HG03064 (cell line): ENCODE measurements at regions not wholly inside any gene's neighbourhood (a gene's known extent, or its start where the extent isn't known, plus 50 kb on each side); places are given as distances from the start of the nearest gene placed in this dataset.

Experiments used
- ATAC-seq: cut with Tn5 transposase; IDR thresholded peaks from one replicate; pipeline ENCODE4 v1.9.1; 2021; ENCODE audit warnings: low read depth; ENCODE audit not compliant: unreplicated experiment

- ATAC-seq, result no peak
Observed at GRCh38 chr4:44056721-44057151, 391.9 kb downstream of the KCTD8 start.

- ATAC-seq, result no peak
Observed at GRCh38 chr4:44070843-44071242, 377.8 kb downstream of the KCTD8 start.

- ATAC-seq, result no peak
Observed at GRCh38 chr4:44071959-44072955, 376.4 kb downstream of the KCTD8 start.

- ATAC-seq, result no peak
Observed at GRCh38 chr4:44086753-44087152, 361.9 kb downstream of the KCTD8 start.

DNA sequence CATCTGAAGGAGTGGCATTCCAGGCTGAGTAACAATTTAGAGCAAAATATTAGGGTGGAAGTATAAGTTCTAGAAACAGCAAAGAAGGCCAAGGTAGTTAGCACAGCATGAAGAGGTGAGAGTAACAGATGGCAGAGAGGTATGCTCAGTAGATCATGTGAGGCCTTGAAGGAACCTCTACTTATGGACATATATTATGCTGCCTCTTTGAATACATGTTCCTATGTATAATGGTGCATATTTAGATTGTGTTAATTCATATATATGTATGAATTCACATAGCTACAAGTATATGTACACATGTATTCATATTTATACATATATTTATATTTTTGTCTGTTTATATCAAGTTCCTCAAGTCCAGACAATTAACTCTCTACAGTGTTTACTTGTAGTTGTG lies 355.2 kb downstream of the KCTD8 start:
- ATAC-seq, result no peak

DNA sequence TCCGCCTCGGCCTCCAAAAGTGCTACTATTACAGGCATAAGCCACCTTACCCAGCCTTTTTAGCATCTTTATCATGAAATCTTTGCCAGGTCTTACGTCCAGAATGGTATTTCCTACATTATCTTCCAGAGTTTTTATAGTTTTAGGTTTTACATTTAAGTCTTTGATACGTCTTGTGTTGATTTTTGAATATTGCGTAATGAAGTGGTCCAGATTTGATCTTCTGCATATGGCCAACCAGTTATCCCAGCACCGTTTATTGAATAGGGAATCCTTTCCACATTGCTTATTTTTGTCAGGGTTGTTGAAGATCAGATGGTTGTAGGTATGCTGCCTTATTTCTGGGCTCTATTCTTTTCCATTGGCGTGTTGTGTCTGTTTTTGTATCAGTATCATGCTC lies 349.6 kb downstream of the KCTD8 start:
- no peak for ATAC-seq

GRCh38 chr4:44100456-44100855 lies 348.2 kb downstream of the KCTD8 start:
- ATAC-seq, result no peak

- no peak for ATAC-seq
Observed at GRCh38 chr4:44118971-44119680, 329.5 kb downstream of the KCTD8 start.

DNA sequence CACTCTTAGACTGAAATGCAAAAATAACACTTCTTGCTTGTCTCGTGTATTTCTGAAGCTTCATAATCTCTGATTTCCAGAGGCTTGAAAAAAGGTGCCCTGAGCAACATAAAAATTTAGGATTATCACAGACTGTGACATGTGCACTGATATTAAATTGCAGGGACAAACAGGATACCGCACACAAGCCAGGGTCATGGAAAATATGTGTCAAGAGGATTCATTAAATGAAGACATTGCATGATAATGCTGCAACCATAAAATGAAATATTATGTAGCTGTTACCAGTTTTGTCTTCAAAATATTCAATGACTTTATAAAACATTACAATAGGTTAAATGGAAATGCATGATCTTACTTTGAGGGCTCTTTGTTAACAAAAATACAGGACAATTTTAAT lies 328.0 kb downstream of the KCTD8 start:
- ATAC-seq, result no peak

- ATAC-seq, result no peak
Observed at GRCh38 chr4:44121210-44121609, 327.4 kb downstream of the KCTD8 start.
